ENCODE measurements at regions not wholly inside any gene's neighbourhood (a gene's known extent, or its start where the extent isn't known, plus 50 kb on each side); places are given as distances from the start of the nearest gene placed in this dataset.

- H3K27ac ChIP-seq: no peak overlapping the region
- TF ChIP-seq CTCF (IDR thresholded peaks at IDR 0.05): no peak
- DNase-seq (ENCODE audit: low spot score): no peak
- no peak overlapping the region for H3K4me3 ChIP-seq
Observed at GRCh38 chr5:2557435-2557834, 194.0 kb downstream of the IRX2 start.

- no peak for TF ChIP-seq CTCF (IDR thresholded peaks at IDR 0.05)
- Histone ChIP-seq H3K27ac (no peak overlapping the region), H3K4me3 (no peak overlapping the region)
- DNase-seq (ENCODE audit: low spot score): no peak
Observed at GRCh38 chr5:2556375-2556966, 195.0 kb downstream of the IRX2 start.

- TF ChIP-seq CTCF (IDR thresholded peaks at IDR 0.05): no peak
- Histone ChIP-seq H3K4me3 (no peak overlapping the region), H3K27ac (no peak overlapping the region)
- DNase-seq (ENCODE audit: low spot score): no peak
Observed at GRCh38 chr5:2553611-2554010, 197.9 kb downstream of the IRX2 start.

- H3K27ac ChIP-seq: no peak overlapping the region
- DNase-seq (ENCODE audit: low spot score): no peak
- H3K4me3 ChIP-seq: no peak overlapping the region
- no peak for TF ChIP-seq CTCF (IDR thresholded peaks at IDR 0.05)
Observed at GRCh38 chr5:2550509-2550908, 201.0 kb downstream of the IRX2 start.

GRCh38 chr5:2549900-2550299 is 201.6 kb downstream of the IRX2 start:
- H3K27ac ChIP-seq: no peak overlapping the region
- no peak for TF ChIP-seq CTCF (IDR thresholded peaks at IDR 0.05)
- H3K4me3 ChIP-seq: no peak overlapping the region
- no peak for DNase-seq (ENCODE audit: low spot score)

GRCh38 chr5:2549354-2549753 is 202.1 kb downstream of the IRX2 start:
- TF ChIP-seq CTCF (IDR thresholded peaks at IDR 0.05): no peak
- Histone ChIP-seq H3K27ac (no peak overlapping the region), H3K4me3 (no peak overlapping the region)

GRCh38 chr5:2546938-2547337 is 204.5 kb downstream of the IRX2 start:
- Histone ChIP-seq H3K27ac (no peak overlapping the region), H3K4me3 (no peak overlapping the region)
- TF ChIP-seq CTCF (IDR thresholded peaks at IDR 0.05): no peak
- no peak for DNase-seq (ENCODE audit: low spot score)

More at GRCh38 chr5:2549354-2549753, 202.1 kb downstream of the IRX2 start:
- no peak for DNase-seq (ENCODE audit: low spot score)
